Astrocyte (in vitro differentiated cells and primary cell): ENCODE measurements at regions not wholly inside any gene's neighbourhood (a gene's known extent, or its start where the extent isn't known, plus 50 kb on each side); places are given as distances from the start of the nearest gene placed in this dataset.

Experiments used
- CTCF ChIP-seq: IDR thresholded peaks from 2 replicates; pipeline ENCODE4 v1.5.1; 2011; ENCODE audit warnings: low read depth, mild to moderate bottlenecking, inconsistent platforms, low read length, moderate library complexity; ENCODE audit not compliant: insufficient read depth
- EZH2 ChIP-seq: IDR thresholded peaks from 2 replicates; pipeline ENCODE4 v1.6.1; 2012; ENCODE audit warnings: mild to moderate bottlenecking, low read length, inconsistent platforms; ENCODE audit not compliant: insufficient read depth

GRCh38 chr6:137658287-137658686 is 164.1 kb upstream of the OLIG3 start:
- TF ChIP-seq CTCF = no peak
- TF ChIP-seq EZH2 = no peak
